Left lobe of liver (tissue), 2 donors: ENCODE measurements at regions not wholly inside any gene's neighbourhood (a gene's known extent, or its start where the extent isn't known, plus 50 kb on each side); places are given as distances from the start of the nearest gene placed in this dataset.

Source experiments
- ATAC-seq: fragments of 200-7000 bp; cut with Tn5 transposase; one replicate; pipeline ENCODE4 v1.9.1; 2020; ENCODE audit warnings: mild to moderate bottlenecking, moderate library complexity
- DNase-seq: peaks from one replicate; pipeline ENCODE4 v3.0.0-alpha.2; 2020; ENCODE audit warnings: low spot score
- donor health status: DM: no; HTN: no; CAD: no; lungs with moderate emphysema.
- donor health status: DM: no; HTN: yes; CAD: no.

- DNase-seq (no peak), ATAC-seq (no peak)
Measured at GRCh38 chr14:31994391-31995033, 82.6 kb upstream of the ARHGAP5 start.

- no peak for DNase-seq
- no peak for ATAC-seq
Measured at GRCh38 chr14:32003585-32003984, 73.5 kb upstream of the ARHGAP5 start.

- no peak for ATAC-seq
- DNase-seq: no peak
Measured at GRCh38 chr14:32004300-32004699, 72.8 kb upstream of the ARHGAP5 start.

- no peak for DNase-seq
- no peak for ATAC-seq
Measured at GRCh38 chr14:32005628-32006027, 71.5 kb upstream of the ARHGAP5 start.

GRCh38 chr14:32006263-32007110 is 70.6 kb upstream of the ARHGAP5 start:
- no peak for DNase-seq
- ATAC-seq: no peak

- DNase-seq (no peak), ATAC-seq (no peak)
Measured at GRCh38 chr14:32007755-32008362, 69.2 kb upstream of the ARHGAP5 start.

- ATAC-seq (no peak), DNase-seq (no peak)
Measured at GRCh38 chr14:32008602-32009193, 68.4 kb upstream of the ARHGAP5 start.

- ATAC-seq (no peak), DNase-seq (no peak)
Measured at GRCh38 chr14:32009221-32009975, 67.7 kb upstream of the ARHGAP5 start.

GRCh38 chr14:32009976-32010581 is 67.0 kb upstream of the ARHGAP5 start:
- DNase-seq: no peak
- no peak for ATAC-seq

- DNase-seq: no peak
- no peak for ATAC-seq
Measured at GRCh38 chr14:32010604-32011125, 66.4 kb upstream of the ARHGAP5 start.

GRCh38 chr14:32011225-32011624 is 65.9 kb upstream of the ARHGAP5 start:
- ATAC-seq (no peak), DNase-seq (no peak)

GRCh38 chr14:32012062-32012461 is 65.0 kb upstream of the ARHGAP5 start:
- no peak for ATAC-seq
- DNase-seq: no peak

- DNase-seq: no peak
- no peak for ATAC-seq
Measured at GRCh38 chr14:32012571-32012970, 64.5 kb upstream of the ARHGAP5 start.

- no peak for DNase-seq
- ATAC-seq: no peak
Measured at GRCh38 chr14:32013083-32013482, 64.0 kb upstream of the ARHGAP5 start.

- no peak for ATAC-seq
Measured at GRCh38 chr14:32014057-32014456, 63.0 kb upstream of the ARHGAP5 start.

GRCh38 chr14:32014498-32014897 is 62.6 kb upstream of the ARHGAP5 start:
- ATAC-seq (no peak), DNase-seq (no peak)

More at GRCh38 chr14:32014057-32014456, 63.0 kb upstream of the ARHGAP5 start:
- DNase-seq: no peak

- no peak for ATAC-seq
- DNase-seq: no peak
Measured at GRCh38 chr14:32015166-32015565, 61.9 kb upstream of the ARHGAP5 start.

- ATAC-seq (no peak), DNase-seq (no peak)
Measured at GRCh38 chr14:32017587-32017986, 59.5 kb upstream of the ARHGAP5 start.

GRCh38 chr14:32018391-32019092 is 58.6 kb upstream of the ARHGAP5 start:
- DNase-seq: no peak
- no peak for ATAC-seq

- ATAC-seq (no peak), DNase-seq (no peak)
Measured at GRCh38 chr14:32019276-32019675, 57.8 kb upstream of the ARHGAP5 start.
